Panc1 (cell line): ENCODE measurements at regions not wholly inside any gene's neighbourhood (a gene's known extent, or its start where the extent isn't known, plus 50 kb on each side); places are given as distances from the start of the nearest gene placed in this dataset.

ENCODE experiments used
- ATAC-seq: fragments of 200-7000 bp; cut with Tn5 transposase; 2 replicates; pipeline ENCODE4 v1.9.1; 2020; ENCODE audit warnings: mild to moderate bottlenecking, moderate library complexity
- BruUV-seq: library from RNA; stranded (reverse); fragments of 400-500 nt; replicated peaks from 2 replicates; lab custom pipeline; 2021; lab: Mats Ljungman, UMichigan
- CTCF ChIA-PET: fragments of 300-600 bp; sonication (Branson Sonifier 250); formaldehyde crosslinking; loops from one replicate; lab custom pipeline; 2022; ENCODE audit warnings: antibody characterized with exemption; lab: Charles Lee
- POLR2A ChIA-PET: fragments of 300-600 bp; sonication (Branson Sonifier 250); formaldehyde crosslinking; loops from one replicate; lab custom pipeline; 2022; ENCODE audit warnings: antibody characterized with exemption; lab: Charles Lee
- DNase-seq: peaks from one replicate; pipeline ENCODE4 v3.0.0-alpha.2; 2010; ENCODE audit warnings: low read depth, low spot score
- H3K27ac ChIP-seq: 2 replicates; pipeline ENCODE4 v1.5.1; 2011; ENCODE audit warnings: mild to moderate bottlenecking, low read length, inconsistent platforms
- H3K27me3 ChIP-seq: fragments of 200-500 bp; sonication (Bioruptor generic); 2 replicates; pipeline ENCODE4 v1.6.0; 2014; ENCODE audit warnings: low read length, inconsistent platforms; ENCODE audit not compliant: control insufficient read depth, insufficient read depth
- H3K36me3 ChIP-seq: fragments of 200-500 bp; sonication (Bioruptor generic); 2 replicates; pipeline ENCODE4 v1.5.1; 2014; ENCODE audit warnings: inconsistent platforms, mild to moderate bottlenecking, low read length, moderate library complexity; ENCODE audit not compliant: control insufficient read depth, insufficient read depth
- H3K4me1 ChIP-seq: 2 replicates; pipeline ENCODE4 v1.5.1; 2011; ENCODE audit warnings: inconsistent platforms, mild to moderate bottlenecking, low read length, moderate library complexity; ENCODE audit not compliant: control insufficient read depth, insufficient read depth
- H3K4me3 ChIP-seq, 2 experiments: 2 replicates each; pipeline ENCODE4 v1.5.1; 2011 to 2012; ENCODE audit warnings: low read depth in 2 of 2, low read length in 2 of 2, mild to moderate bottlenecking in 2 of 2, inconsistent platforms in 1 of 2, moderate library complexity in 1 of 2
- H3K9me3 ChIP-seq: fragments of 200-500 bp; sonication (Bioruptor generic); 2 replicates; pipeline ENCODE4 v1.5.1; 2014; ENCODE audit warnings: low read depth, mild to moderate bottlenecking, inconsistent platforms, low read length, moderate library complexity; ENCODE audit not compliant: control insufficient read depth, insufficient read depth
- CTCF ChIP-seq: fragments of 450-650 bp; IDR thresholded peaks from 2 replicates; pipeline ENCODE4 v1.5.1; 2017; ENCODE audit warnings: mild to moderate bottlenecking
- POLR2AphosphoS5 ChIP-seq: IDR thresholded peaks from 2 replicates; pipeline ENCODE4 v1.6.1; 2012; ENCODE audit warnings: mild to moderate bottlenecking, low read depth, low read length, moderate library complexity
- REST ChIP-seq, 2 experiments: IDR thresholded peaks; 2 replicates each; pipeline ENCODE4 v1.6.1; 2011 to 2012; ENCODE audit warnings: low read depth in 2 of 2, control low read depth in 1 of 2, low read length in 1 of 2, mild to moderate bottlenecking in 1 of 2, moderate library complexity in 1 of 2; ENCODE audit not compliant: insufficient read depth in 1 of 2
- SIN3A ChIP-seq: IDR thresholded peaks from 2 replicates; pipeline ENCODE4 v1.6.1; 2012; ENCODE audit warnings: low read depth, mild to moderate bottlenecking, low read length, moderate library complexity, borderline replicate concordance; ENCODE audit not compliant: insufficient read depth
- TCF7L2 ChIP-seq: IDR thresholded peaks from 2 replicates; pipeline ENCODE4 v1.6.1; 2011; ENCODE audit warnings: mild to moderate bottlenecking, low read depth, low read length, inconsistent platforms
- in situ Hi-C: cut with HindIII; loops from 2 replicates; pipeline ENCODE4 v1.10.0; 2016; ENCODE audit warnings: low sequenced_read_pairs, low pct_unique_long_range_greater_than_20kb
- intact Hi-C: fragments of 100-400 bp; cut with micrococcal nuclease; formaldehyde crosslinking; loops from one replicate; pipeline ENCODE4 v1.10.0; 2022; ENCODE audit not compliant: unreplicated experiment

GRCh38 chr2:114056294-114057143 lies 166.6 kb downstream of the ACTR3 start:
- POLR2A ChIA-PET = no interaction called here
- in situ Hi-C loops = no loop called here
- peaks cover 20% of the 10 kb centered on the region for H3K27me3 ChIP-seq

GRCh38 chr2:114057638-114058037 lies 167.7 kb downstream of the ACTR3 start:
- TF ChIP-seq SIN3A (no peak), POLR2AphosphoS5 (no peak), REST (IDR thresholded peaks at IDR 0.05; ENCODE audit: insufficient read depth in 1 of 2, low read depth in 2 of 2, low read length in 1 of 2) (no peak), CTCF (no peak), TCF7L2 (no peak)
- in situ Hi-C loops = no loop called here
- Histone ChIP-seq H3K4me1 (no peaks in the 10 kb centered on the region), H3K27ac (no peak overlapping the region), H3K4me3 (no peak overlapping the region), H3K9me3 (no peaks in the 10 kb centered on the region), H3K27me3 (peaks cover 20% of the 10 kb centered on the region), H3K36me3 (no peaks in the 10 kb centered on the region)
- no TSS peak for BruUV-seq
- ChIA-PET CTCF (no interaction called here), POLR2A (no interaction called here)
- intact Hi-C loops = no loop called here
- no peak for ATAC-seq
- DNase-seq = no peak

More at GRCh38 chr2:114056294-114057143, 166.6 kb downstream of the ACTR3 start:
- Histone ChIP-seq H3K4me3 (no peak overlapping the region), H3K27ac (no peak overlapping the region), H3K4me1 (no peaks in the 10 kb centered on the region), H3K9me3 (no peaks in the 10 kb centered on the region), H3K36me3 (no peaks in the 10 kb centered on the region)
- TF ChIP-seq POLR2AphosphoS5 = no peak
- TF ChIP-seq TCF7L2 = no peak
- no peak for TF ChIP-seq SIN3A
- TF ChIP-seq CTCF = no peak
- no peak for TF ChIP-seq REST (IDR thresholded peaks at IDR 0.05; ENCODE audit: insufficient read depth in 1 of 2, low read depth in 2 of 2, low read length in 1 of 2)
- CTCF ChIA-PET = no interaction called here
- DNase-seq = no peak
- BruUV-seq = no TSS peak
- no peak for ATAC-seq
- intact Hi-C loops = no loop called here
